ENCODE measurements at regions not wholly inside any gene's neighbourhood (a gene's known extent, or its start where the extent isn't known, plus 50 kb on each side); places are given as distances from the start of the nearest gene placed in this dataset.

GRCh38 chr1:30302858-30303257, 420.5 kb downstream of the MATN1 start:
- no peak overlapping the region for H3K4me3 ChIP-seq (ENCODE audit: low read depth, low read length)
- DNase-seq (ENCODE audit: low read depth), result no peak
- TF ChIP-seq MYC (IDR thresholded peaks at IDR 0.05; ENCODE audit: low read depth, low read length), result no peak
- TF ChIP-seq CTCF (IDR thresholded peaks at IDR 0.05; ENCODE audit: low read depth, low read length), result no peak
- no peak for TF ChIP-seq POLR2A (IDR thresholded peaks at IDR 0.05; ENCODE audit: extremely low read depth, insufficient read length)
- TF ChIP-seq MAX (IDR thresholded peaks at IDR 0.05; ENCODE audit: low read depth, low read length), result no peak

- TF ChIP-seq MAX (IDR thresholded peaks at IDR 0.05; ENCODE audit: low read depth, low read length), result no peak
- TF ChIP-seq CTCF (IDR thresholded peaks at IDR 0.05; ENCODE audit: low read depth, low read length), result no peak
- no peak for TF ChIP-seq MYC (IDR thresholded peaks at IDR 0.05; ENCODE audit: low read depth, low read length)
- TF ChIP-seq POLR2A (IDR thresholded peaks at IDR 0.05; ENCODE audit: extremely low read depth, insufficient read length), result no peak
- H3K4me3 ChIP-seq (ENCODE audit: low read depth, low read length), result no peak overlapping the region
- no peak for DNase-seq (ENCODE audit: low read depth)
These were observed 422.7 kb downstream of the MATN1 start for GRCh38 chr1:30300669-30301068.

- no peak overlapping the region for H3K4me3 ChIP-seq (ENCODE audit: low read depth, low read length)
- no peak for DNase-seq (ENCODE audit: low read depth)
- TF ChIP-seq MYC (IDR thresholded peaks at IDR 0.05; ENCODE audit: low read depth, low read length), result no peak
- no peak for TF ChIP-seq POLR2A (IDR thresholded peaks at IDR 0.05; ENCODE audit: extremely low read depth, insufficient read length)
- no peak for TF ChIP-seq CTCF (IDR thresholded peaks at IDR 0.05; ENCODE audit: low read depth, low read length)
- no peak for TF ChIP-seq MAX (IDR thresholded peaks at IDR 0.05; ENCODE audit: low read depth, low read length)
These were observed 424.0 kb downstream of the MATN1 start for GRCh38 chr1:30299393-30299792.

- H3K4me3 ChIP-seq (ENCODE audit: low read depth, low read length), result no peak overlapping the region
- TF ChIP-seq MYC (IDR thresholded peaks at IDR 0.05; ENCODE audit: low read depth, low read length) (no peak), MAX (IDR thresholded peaks at IDR 0.05; ENCODE audit: low read depth, low read length) (no peak), POLR2A (IDR thresholded peaks at IDR 0.05; ENCODE audit: extremely low read depth, insufficient read length) (no peak), CTCF (IDR thresholded peaks at IDR 0.05; ENCODE audit: low read depth, low read length) (no peak)
- DNase-seq (ENCODE audit: low read depth), result no peak
These were observed 427.7 kb downstream of the MATN1 start for GRCh38 chr1:30295674-30296073.

GRCh38 chr1:30295266-30295665, 428.1 kb downstream of the MATN1 start:
- TF ChIP-seq CTCF (IDR thresholded peaks at IDR 0.05; ENCODE audit: low read depth, low read length) (no peak), MYC (IDR thresholded peaks at IDR 0.05; ENCODE audit: low read depth, low read length) (no peak), MAX (IDR thresholded peaks at IDR 0.05; ENCODE audit: low read depth, low read length) (no peak), POLR2A (IDR thresholded peaks at IDR 0.05; ENCODE audit: extremely low read depth, insufficient read length) (no peak)
- H3K4me3 ChIP-seq (ENCODE audit: low read depth, low read length), result no peak overlapping the region
- no peak for DNase-seq (ENCODE audit: low read depth)

GRCh38 chr1:30294508-30294907, 428.9 kb downstream of the MATN1 start:
- DNase-seq (ENCODE audit: low read depth), result no peak
- TF ChIP-seq CTCF (IDR thresholded peaks at IDR 0.05; ENCODE audit: low read depth, low read length), result no peak
- no peak for TF ChIP-seq MYC (IDR thresholded peaks at IDR 0.05; ENCODE audit: low read depth, low read length)
- no peak for TF ChIP-seq POLR2A (IDR thresholded peaks at IDR 0.05; ENCODE audit: extremely low read depth, insufficient read length)
- TF ChIP-seq MAX (IDR thresholded peaks at IDR 0.05; ENCODE audit: low read depth, low read length), result no peak
- H3K4me3 ChIP-seq (ENCODE audit: low read depth, low read length), result no peak overlapping the region

All from NB4 (cell line).